Activated gamma-delta T cell (primary cell): ENCODE measurements at regions not wholly inside any gene's neighbourhood (a gene's known extent, or its start where the extent isn't known, plus 50 kb on each side); places are given as distances from the start of the nearest gene placed in this dataset.
"Not testable (repeated sequence)": the region's sequence is repeated elsewhere in the genome, so short reads cannot be mapped to it uniquely, and the experiment has no call there.

Experiments
- DNase-seq: peaks from one replicate; lab custom pipeline; 2025; lab: John Stamatoyannopoulos, UW

GRCh38 chr13:90726375-90726774, 621.1 kb upstream of the MIR17HG start:
- DNase-seq = no peak

DNA sequence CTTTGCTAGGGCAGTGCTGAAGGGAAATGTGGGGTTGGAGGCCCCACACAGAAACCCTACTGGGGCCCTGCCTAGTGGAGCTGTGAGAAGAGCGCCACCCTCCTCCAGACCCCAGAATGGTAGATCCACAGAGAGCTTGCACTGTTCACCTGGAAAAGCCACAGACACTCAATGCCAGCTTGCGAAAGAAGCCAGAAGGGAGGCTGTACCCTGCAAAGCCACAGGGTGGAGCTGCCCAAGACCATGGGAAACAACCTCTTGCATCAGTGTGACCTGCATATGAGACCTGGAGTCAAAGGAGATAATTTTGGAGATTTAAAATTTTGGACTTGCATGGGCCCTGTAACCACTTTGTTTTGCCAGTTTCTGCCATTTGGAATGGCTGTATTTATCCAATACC, 615.4 kb upstream of the MIR17HG start:
- no peak for DNase-seq

DNA sequence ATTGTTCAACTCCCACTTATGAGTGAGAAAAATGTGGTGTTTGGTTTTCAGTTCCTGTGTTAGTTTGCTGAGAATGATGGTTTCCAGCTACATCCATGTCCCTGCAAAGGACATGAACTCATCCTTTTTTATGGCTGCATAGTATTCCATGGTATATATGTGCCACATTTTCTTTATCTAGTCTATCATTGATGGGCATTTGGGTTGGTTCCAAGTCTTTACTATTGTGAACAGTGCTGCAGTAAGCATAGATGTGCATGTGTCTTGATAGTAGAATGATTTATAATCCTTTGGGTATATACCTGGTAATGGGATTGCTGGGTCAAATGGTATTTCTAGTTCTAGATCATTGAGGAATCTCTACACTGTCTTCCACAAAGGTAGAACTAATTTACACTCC, 613.0 kb upstream of the MIR17HG start:
- not testable (repeated sequence) for DNase-seq

- no peak for DNase-seq
Measured at GRCh38 chr13:90738881-90739280, 608.6 kb upstream of the MIR17HG start.

- DNase-seq = no peak
Measured at GRCh38 chr13:90740099-90740498, 607.4 kb upstream of the MIR17HG start.

GRCh38 chr13:90742381-90742780, 605.1 kb upstream of the MIR17HG start:
- DNase-seq = no peak

GRCh38 chr13:90746230-90746629, 601.3 kb upstream of the MIR17HG start:
- DNase-seq = no peak

DNA sequence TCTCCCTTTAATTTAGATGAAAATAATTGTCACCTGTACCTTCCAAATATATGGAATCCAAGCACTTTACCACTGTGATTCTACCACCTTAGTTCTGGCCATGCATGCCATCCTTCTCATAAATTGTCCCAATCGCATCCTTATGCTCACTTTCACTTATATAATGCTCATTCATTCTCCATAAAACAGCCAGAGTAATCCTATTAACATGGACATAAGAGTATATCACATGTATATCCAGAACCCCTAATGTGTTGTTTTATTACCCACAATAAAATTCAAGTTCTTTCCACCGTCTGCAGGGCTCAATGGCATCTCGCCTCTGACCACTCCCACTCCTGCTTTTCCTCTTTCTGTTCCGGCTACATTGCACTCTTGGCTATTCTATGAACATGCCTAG, 597.5 kb upstream of the MIR17HG start:
- no peak for DNase-seq

- no peak for DNase-seq
Measured at GRCh38 chr13:90751026-90751425, 596.5 kb upstream of the MIR17HG start.

GRCh38 chr13:90752070-90752469, 595.4 kb upstream of the MIR17HG start:
- no peak for DNase-seq

DNA sequence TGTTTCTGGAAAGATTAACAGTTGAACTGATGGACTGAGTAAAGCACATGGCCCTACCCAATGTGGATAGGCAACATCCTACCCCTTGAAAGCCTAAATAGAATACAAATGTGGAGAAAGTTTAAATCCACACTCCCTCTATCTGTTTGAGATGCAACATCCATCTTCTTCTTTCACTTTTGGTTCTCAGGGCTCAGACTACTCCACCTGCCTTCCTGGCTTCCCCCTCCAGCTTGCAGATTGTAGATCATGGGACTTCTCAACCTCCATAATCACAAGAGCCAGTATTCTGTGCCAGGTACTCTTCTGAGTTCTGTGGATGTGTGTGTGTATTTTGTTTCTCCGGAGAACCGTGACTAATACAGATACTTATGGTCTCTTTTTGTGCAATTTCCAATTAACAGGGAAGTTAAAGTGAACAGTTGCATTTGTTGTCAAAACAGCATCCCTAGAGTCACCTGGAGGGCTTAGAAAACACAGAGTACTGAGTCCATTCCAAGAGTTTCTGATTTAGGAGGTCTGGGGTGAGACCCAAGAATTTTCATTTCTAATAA, 590.3 kb upstream of the MIR17HG start:
- DNase-seq = no peak

DNA sequence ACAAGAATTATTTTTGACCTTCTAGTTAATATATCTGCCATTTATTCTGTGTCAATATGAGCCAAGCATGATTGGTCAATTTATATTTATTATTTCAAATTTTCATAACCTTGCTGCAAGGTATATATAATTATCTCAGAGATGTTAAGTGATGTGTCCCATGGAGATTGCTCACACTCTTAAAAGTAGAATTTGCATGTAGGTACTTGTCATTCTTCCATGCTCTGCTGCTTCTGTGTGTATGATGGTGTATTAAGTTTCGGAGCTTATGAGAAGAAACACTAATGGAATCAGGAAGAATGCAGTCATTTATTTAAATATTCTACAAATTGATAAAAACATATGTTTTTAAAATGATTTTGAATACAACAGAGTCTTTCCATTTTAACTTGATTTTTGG, 586.8 kb upstream of the MIR17HG start:
- no peak for DNase-seq

- no peak for DNase-seq
Measured at GRCh38 chr13:90763476-90764150, 583.9 kb upstream of the MIR17HG start.

DNA sequence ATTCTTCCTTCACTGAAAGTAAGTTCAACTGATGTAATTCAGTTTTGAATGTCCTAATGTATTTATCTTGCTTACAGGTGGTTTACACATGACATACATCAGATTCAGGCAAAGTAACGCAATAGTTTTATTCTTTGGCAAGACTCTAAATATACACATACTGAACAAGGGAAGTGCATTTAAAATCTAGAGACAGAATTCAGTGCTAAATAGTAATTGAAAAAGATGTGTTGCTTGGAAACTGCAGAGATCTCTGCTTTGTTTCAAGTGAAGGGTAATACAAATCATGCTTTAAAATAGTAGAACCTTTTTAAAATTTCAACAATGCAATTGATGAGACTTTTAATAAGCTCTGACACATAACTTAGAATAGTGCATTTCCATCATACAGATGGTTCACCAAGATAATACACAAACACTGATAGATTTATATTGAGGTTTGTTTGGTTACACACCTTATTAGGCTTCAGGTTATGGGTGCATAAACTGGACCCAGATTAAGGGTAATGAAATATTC, 581.0 kb upstream of the MIR17HG start:
- no peak for DNase-seq

DNA sequence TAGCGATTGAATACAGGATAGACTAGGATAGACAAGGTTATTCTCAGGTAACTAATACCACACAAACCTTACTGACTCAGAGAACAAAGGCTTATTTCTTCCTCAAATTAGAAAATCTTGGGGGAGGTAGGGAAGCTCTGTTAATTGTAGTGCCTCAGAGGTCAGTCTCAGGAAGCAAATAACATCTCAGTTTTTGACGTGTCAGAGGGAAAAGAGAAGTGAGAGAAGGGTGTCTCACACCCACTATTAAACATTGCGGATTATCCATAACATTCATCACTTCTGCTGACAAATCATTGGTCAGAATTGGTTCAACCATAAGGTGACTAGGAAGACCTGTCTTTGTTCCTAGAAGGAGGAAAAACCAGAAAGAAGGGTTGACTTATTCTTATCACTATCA, 579.4 kb upstream of the MIR17HG start:
- no peak for DNase-seq

DNA sequence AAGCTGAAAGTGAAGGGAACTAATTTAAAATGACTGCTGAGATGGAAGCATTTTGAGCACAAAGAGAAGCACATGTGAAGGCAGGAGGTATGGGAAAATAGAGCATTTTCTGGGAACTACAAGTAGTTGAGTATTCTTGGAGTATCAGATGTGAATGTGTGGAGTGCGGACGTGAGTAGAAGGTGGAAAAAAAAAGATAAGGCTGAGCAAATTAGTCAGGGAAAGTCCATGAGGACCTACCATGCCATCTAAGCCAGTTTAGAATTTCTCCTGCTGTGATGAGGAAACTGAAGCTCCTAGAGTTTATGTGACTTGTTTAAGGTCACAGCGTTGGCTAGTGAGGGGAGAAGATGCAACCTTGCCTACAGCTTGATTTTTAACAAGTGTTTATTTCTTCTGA, 578.1 kb upstream of the MIR17HG start:
- DNase-seq = no peak

GRCh38 chr13:90770334-90770733, 577.2 kb upstream of the MIR17HG start:
- DNase-seq = no peak

DNA sequence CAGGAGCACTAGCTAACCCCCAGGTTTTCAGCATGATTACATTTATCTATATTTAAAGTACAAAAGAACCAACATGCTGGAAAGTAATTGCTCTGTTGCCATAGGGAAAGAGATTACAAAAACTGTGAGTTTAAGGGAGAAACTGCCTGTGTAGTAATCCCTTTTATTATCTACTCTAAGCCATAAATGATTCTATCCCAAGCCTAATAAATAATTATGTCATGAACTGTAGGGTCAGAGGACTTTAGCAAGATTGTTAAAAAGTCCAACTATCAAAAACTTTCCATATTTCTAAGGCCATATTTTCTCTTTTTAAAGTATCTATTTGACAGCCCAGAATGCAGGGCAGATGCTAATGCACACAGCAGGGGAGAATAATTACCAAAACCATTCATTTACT, 573.8 kb upstream of the MIR17HG start:
- DNase-seq = no peak

GRCh38 chr13:90776051-90776748, 571.3 kb upstream of the MIR17HG start:
- DNase-seq = no peak

- DNase-seq = no peak
Measured at GRCh38 chr13:90783273-90783672, 564.2 kb upstream of the MIR17HG start.

DNA sequence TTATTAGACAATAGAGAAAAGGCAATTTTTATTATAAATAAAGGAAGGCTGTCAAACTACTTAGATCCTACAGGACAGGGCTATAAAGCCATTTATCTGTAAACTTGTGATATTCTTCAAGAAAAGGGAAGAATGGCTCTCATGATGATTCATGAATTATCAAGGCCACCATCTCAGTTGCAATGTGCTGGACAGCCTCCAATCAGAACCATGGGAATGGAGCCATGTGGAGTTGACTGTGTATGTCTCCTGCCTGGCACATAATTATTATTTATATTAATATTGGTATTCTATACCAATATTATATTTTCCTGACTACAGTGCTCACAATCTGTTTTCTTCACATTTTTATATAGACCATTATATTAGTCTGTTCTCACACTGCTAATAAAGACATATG, 560.5 kb upstream of the MIR17HG start:
- DNase-seq = no peak

GRCh38 chr13:90792335-90792734, 555.2 kb upstream of the MIR17HG start:
- no peak for DNase-seq

GRCh38 chr13:90793261-90793820, 554.1 kb upstream of the MIR17HG start:
- no peak for DNase-seq
